Central memory CD4-positive, alpha-beta T cell (primary cell): ENCODE measurements at regions not wholly inside any gene's neighbourhood (a gene's known extent, or its start where the extent isn't known, plus 50 kb on each side); places are given as distances from the start of the nearest gene placed in this dataset.

Experiments
- DNase-seq: peaks from one replicate; pipeline ENCODE4 v3.0.0; 2022

DNA sequence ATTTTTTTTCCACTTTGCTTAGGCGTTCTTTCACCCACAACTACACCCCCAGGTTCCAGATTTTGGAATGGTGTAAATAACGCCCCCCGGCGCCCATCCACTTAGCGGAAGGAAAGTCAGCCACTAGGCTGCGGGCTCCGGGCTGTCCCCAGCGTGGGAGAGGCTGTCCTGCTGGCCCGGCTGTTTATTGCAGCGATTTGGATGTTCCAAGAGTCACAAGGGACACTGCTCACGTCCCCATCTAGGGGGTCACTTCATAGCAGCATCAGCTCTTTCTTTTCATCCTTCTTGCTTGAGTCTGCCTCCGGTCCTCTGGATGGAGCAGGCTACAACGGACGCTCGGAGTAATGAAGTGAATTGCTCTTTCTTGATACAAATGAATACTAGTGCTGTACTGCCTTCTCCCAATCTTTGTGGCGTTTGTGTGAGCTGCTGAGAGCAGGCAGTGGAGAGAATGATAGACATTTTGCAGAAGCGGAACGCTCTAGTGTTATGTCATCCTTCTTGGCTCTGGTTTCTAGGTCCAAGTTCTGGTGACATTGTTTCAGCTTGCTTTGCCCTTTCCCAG, 50.7 kb upstream of the PAIP2B start:
- no peak for DNase-seq

DNA sequence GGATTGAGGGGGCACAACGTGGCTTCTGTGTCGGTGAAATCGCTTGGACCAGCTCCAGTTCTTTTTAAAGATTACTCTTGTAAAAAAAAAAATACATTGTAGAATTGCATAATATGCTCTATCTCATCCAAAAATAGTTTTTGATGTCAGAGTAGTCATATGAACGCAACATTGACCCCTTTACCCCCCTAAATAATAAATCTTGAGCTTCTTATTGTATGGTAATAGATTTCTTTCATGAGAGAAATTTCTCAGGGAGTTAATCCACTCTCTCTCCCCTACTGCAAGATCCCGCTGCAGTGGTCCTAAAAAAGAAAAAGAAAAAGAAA, 50.2 kb upstream of the PAIP2B start:
- no peak for DNase-seq

DNA sequence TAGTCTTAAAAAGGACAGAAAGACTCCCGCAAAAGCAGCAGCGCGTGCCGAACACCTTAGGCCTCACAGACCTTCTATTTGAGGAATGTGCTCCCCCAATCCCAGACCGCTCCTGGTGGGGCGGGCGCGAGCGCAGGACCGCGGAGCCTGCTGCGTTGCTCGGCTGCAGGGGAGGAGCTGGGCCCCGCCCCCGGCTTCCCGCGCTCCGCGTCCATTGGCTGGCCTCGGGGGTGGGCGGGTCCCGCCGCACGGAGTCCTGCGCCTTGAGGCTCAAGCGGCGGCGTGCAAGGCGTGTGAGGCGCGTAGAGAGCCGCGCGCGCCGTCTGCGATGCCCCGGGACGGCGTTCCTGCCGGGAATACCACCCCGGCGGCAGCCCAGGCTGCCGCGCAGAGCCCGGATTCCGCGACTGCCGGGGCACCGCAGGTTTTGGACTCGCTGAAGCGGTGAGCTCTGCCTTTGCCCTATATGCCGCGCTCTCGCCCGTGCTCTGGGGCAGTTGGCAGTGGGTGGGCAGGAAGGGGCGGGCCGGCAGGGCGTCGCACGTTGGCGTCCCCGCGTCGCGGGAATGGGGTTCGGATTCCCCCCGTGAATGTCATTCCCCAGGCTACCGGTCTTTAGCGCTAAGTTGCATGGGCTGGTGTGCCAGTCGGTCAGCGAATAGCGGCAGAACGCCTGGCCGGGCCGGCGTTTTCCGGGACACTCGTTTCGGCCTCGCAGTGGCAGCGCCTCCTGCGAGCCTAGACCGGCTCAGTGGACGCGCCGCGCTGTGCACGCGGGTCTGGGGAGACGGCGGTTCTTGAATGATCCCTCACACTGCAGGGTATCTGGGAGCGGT, 49.6 kb upstream of the PAIP2B start:
- DNase-seq = peak; percentile 79
